NCI-H1930 (cell line): ENCODE measurements at regions not wholly inside any gene's neighbourhood (a gene's known extent, or its start where the extent isn't known, plus 50 kb on each side); places are given as distances from the start of the nearest gene placed in this dataset.
"Not testable (repeated sequence)": the region's sequence is repeated elsewhere in the genome, so short reads cannot be mapped to it uniquely, and the experiment has no call there.

Experiments used
- DNase-seq, 2 experiments: peaks; one replicate each; lab custom pipeline; 2025; lab: John Stamatoyannopoulos, UW

GRCh38 chr5:106818552-106818951, 852.2 kb downstream of the EFNA5 start:
- DNase-seq, result no peak

- no peak for DNase-seq
Observed at GRCh38 chr5:106814961-106815360, 855.8 kb downstream of the EFNA5 start.

- no peak for DNase-seq
Observed at GRCh38 chr5:106801554-106801953, 869.2 kb downstream of the EFNA5 start.

- no peak for DNase-seq
Observed at GRCh38 chr5:106797996-106798395, 872.7 kb downstream of the EFNA5 start.

- DNase-seq, result no peak
Observed at GRCh38 chr5:106796081-106796480, 874.7 kb downstream of the EFNA5 start.

DNA sequence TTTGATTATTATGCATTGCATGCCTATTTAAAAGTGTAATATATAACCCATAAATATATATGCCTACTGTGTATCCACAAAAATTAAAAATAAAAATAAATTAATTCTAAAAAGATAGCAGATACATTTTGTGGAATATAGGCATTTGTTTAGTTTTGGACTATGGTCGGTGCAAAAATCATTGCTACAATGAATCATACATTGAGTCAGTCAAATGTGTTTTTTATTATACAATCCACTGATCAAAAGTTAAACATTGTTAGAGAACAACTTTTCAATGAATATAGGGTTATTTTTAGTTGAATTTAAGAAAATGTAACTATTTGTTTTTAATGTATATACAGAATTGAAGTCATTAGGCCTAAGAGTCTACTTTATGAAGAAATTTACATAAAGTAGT, 885.9 kb downstream of the EFNA5 start:
- DNase-seq, result no peak

DNA sequence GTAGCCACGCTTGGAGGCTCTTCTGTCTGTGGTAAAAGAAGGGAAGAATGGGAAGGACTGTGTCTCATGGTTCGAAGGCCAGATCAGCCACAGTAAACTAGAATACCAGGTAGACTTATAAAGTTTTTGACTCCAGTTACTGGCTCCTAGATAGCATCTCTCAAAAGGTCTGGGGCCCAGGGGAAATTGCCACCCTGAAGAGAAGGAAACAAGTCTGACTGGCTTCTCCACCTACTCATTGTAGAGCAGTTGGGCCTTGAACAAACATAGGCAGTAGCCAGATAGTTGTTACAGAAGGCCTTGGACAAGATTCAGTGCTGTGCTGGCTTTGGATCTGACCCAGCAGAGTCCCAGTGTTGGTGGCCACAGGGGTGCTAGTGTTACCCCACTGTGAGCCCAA, 890.4 kb downstream of the EFNA5 start:
- no peak for DNase-seq

DNA sequence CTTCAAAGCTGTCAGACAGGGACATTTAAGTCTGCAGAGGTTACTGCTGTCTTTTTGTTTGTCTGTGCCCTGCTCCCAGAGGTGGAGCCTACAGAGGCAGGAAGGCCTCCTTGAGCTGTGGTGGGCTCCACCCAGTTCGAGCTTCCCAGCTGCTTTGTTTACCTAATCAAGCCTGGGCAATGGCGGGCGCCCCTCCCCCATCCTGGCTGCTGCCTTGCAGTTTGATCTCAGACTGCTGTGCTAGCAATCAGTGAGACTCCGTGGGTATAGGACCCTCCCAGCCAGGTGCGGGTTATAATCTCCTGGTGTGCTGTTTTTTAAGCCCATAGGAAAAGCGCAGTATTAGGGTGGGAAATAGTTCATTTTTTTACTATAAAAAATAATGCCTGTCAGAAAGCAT, 894.2 kb downstream of the EFNA5 start:
- DNase-seq, result not testable (repeated sequence)

GRCh38 chr5:106768392-106768791, 902.3 kb downstream of the EFNA5 start:
- DNase-seq, result no peak

DNA sequence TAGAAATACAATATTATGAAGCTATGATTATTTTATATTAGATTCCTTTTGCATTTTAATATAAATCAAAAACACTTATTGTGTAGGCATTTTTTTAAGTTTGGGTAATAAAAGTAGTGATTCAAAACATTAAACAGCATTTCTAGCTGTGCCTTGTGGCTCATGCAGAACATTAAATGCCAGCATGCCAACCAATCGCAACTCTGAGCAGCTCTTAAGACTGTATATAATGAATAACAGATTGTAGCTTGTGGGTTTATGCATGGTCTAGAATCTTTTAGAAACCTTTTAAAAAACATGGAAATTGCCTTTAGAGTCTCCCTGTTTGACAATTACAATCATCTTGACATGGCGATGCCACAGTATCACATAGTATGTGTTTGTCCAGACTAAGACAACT, 903.8 kb downstream of the EFNA5 start:
- no peak for DNase-seq

GRCh38 chr5:106759581-106759980, 911.2 kb downstream of the EFNA5 start:
- DNase-seq, result no peak

DNA sequence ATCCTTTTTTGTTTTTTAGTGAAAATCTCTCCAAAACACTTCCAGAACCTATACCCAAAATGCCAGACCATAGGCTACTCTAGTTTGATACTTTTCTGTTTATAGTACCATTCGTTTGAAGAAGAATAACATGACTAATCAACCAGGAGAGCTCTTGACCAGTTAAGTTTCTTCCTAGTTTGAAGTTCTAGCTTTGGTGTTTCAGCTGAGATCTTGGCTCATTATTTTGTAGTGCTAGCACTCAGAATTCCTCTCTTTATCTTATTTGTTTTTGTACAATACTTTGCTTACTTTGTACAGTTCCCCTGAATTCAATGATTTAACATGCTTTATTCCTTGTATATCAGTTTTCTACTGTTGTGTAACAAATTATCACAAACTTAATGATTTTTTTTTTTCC, 911.6 kb downstream of the EFNA5 start:
- no peak for DNase-seq

DNA sequence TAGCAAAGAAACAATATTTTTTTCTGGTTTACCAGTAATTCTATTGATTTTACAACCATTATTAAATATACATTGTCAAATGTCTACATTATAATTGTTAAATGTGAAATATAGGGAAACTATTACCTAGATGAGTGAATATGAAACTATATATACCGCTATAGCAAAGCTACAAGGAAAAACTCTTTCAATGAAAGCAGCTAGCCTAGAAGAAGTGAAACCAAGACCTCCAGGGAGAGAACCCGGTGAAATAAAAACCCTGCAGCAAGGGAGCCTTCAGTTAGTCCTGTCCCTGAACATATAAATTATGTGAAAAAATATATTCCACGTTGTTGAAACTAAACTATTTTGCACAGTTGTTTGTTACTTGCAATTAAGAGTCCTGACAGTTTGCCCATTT, 913.1 kb downstream of the EFNA5 start:
- DNase-seq, result no peak

GRCh38 chr5:106755789-106756188, 914.9 kb downstream of the EFNA5 start:
- no peak for DNase-seq

GRCh38 chr5:106755066-106755465, 915.7 kb downstream of the EFNA5 start:
- DNase-seq, result no peak

DNA sequence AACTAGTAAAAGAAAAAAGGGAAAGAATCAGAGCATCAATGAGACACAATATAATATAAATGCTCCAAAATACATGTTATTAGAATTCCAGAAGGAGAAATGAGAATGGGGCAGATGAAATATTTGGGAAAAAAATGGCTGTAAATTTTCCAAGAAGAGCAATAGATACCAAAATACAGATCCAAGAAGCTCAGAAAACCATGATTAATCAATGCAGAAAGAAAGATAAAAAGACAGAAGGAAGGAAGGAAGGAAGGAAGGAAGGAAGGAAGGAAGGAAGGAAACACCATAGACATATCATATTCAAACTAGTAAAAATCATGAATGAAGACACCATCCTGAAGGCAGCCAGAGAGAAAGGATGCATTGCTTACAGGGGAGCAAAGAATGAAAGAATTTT, 920.9 kb downstream of the EFNA5 start:
- DNase-seq, result no peak

GRCh38 chr5:106739127-106739526, 931.6 kb downstream of the EFNA5 start:
- DNase-seq, result no peak

DNA sequence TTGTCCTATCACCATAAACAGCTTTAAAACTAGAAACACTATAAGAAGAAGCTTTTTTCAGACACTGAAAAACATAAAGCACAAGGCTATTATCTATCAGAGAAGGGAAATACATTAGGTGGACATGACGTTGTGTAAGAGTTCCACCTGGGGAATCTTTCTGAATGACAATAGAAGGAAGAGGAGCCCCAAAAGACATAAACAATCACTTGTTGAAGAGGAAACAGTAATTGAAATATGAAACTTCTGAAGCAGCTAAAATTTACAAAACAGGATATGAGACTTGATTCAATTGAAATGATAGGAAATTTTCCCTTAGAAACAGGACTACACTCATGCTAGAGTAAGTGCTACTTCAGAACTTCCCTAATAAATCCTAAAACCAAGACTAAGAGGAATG, 933.6 kb downstream of the EFNA5 start:
- DNase-seq, result no peak

- no peak for DNase-seq
Observed at GRCh38 chr5:106732624-106733023, 938.1 kb downstream of the EFNA5 start.

DNA sequence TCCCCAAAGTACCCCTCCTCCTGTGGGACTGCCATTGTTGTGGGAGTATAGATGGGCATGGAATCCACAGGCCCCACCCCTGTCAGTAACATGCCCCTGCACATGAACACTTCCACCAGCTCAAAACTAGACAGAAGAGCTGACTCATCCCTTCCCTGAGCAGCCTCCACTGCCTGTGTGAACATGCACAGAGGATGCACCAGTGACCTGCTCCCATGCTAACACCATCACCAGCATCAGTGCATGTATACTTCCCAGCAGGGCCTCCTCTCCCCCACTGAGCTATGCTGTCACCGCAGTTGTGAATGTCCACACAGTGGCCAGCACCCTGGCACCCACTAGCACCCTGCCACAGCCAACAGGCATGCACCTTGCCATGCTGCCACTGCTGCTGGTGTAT, 939.8 kb downstream of the EFNA5 start:
- DNase-seq, result no peak

DNA sequence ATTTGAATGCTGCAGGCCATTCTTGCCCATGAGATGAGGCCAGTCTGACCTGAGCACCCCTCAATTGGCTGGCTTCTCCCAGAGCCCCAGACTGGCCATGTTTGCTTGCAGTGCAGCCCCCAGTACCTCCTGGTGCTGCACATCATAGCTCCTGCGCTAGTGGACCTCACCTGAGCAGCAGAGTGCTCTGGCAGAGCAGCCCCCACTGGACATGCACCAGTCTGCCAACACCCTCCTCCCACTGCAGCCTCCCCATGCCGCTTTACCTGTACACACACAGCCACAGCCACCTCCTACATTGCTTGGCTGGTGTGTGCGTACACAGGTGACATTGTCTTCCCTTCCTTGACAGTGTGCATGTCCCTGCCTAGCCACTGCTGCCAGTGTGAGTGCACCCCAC, 940.2 kb downstream of the EFNA5 start:
- no peak for DNase-seq

DNA sequence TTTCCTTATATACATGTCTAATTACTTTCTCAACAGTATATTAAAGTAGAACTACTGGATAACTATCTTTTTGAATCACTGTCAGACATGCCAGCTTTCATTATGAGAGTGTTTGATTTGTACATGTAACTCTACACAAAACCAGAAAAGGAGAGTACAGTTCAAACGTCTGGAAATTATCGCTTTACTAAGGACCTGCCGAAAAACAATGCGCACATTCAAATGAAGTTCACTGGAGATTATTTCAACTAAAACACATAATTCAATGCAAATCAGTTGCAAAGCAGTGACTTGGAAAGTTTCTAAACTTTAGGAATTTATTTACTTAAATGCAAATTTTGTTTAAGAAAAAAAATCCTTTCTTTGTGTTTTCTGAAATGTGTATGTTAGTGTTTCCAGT, 942.5 kb downstream of the EFNA5 start:
- no peak for DNase-seq

- DNase-seq, result no peak
Observed at GRCh38 chr5:106727071-106727470, 943.7 kb downstream of the EFNA5 start.

GRCh38 chr5:106720367-106720766, 950.4 kb downstream of the EFNA5 start:
- no peak for DNase-seq

DNA sequence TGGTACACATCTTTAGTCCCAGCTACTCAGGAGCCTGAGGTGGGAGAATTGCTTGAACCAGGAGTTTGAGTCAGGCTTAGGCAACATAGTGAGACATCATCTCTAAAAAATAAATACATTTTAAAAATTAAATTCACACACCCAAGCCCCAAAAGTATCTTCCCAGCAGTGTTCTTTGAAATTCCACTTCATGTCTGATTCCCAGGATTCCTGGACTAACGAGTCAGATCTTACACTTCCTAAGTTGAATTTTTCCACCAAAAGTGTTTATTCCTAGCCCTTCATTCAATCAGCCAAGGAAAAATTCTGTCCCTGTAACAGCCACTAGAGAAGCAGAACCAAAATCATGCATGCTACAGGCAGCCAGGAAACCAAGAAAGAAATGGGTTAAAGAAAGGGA, 970.9 kb downstream of the EFNA5 start:
- DNase-seq, result no peak
